Erythroblast (primary cell): ENCODE measurements at regions not wholly inside any gene's neighbourhood (a gene's known extent, or its start where the extent isn't known, plus 50 kb on each side); places are given as distances from the start of the nearest gene placed in this dataset.

Experiments used
- GATA1 ChIP-seq: IDR thresholded peaks from 2 replicates; pipeline ENCODE4 v1.6.1; 2011; ENCODE audit warnings: low read depth, mild to moderate bottlenecking, control low read depth, low read length, moderate library complexity
- POLR2A ChIP-seq: IDR thresholded peaks from 2 replicates; pipeline ENCODE4 v1.6.1; 2011; ENCODE audit warnings: mild to moderate bottlenecking, low read length

- TF ChIP-seq POLR2A (no peak), GATA1 (no peak)
These were observed 384.7 kb downstream of the ZIC1 start for GRCh38 chr3:147793841-147794240.
